ENCODE measurements at regions not wholly inside any gene's neighbourhood (a gene's known extent, or its start where the extent isn't known, plus 50 kb on each side); places are given as distances from the start of the nearest gene placed in this dataset.

DNA sequence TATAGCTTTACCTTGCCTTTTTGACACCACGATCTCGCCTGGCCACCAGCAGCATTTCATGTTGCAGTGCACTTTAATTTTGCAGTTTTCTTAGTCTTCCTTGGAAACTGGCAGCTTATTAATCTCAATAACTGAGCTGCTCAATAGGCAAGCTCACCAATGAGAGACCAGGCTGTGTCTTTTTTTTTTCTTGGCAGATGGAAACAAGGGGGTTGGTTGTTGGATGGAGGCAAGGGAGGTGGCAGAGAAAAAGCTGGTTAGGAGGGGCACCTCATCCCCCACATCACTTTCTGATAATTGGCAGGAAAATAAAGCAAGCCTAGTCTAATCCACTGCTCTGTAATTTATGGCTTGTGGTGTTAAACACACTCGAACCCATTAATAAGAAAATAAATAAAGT, 324.5 kb upstream of the WWC1 start:
- TF ChIP-seq POLR2A (IDR thresholded peaks at IDR 0.05), result no peak
- TF ChIP-seq, protein P1, sequence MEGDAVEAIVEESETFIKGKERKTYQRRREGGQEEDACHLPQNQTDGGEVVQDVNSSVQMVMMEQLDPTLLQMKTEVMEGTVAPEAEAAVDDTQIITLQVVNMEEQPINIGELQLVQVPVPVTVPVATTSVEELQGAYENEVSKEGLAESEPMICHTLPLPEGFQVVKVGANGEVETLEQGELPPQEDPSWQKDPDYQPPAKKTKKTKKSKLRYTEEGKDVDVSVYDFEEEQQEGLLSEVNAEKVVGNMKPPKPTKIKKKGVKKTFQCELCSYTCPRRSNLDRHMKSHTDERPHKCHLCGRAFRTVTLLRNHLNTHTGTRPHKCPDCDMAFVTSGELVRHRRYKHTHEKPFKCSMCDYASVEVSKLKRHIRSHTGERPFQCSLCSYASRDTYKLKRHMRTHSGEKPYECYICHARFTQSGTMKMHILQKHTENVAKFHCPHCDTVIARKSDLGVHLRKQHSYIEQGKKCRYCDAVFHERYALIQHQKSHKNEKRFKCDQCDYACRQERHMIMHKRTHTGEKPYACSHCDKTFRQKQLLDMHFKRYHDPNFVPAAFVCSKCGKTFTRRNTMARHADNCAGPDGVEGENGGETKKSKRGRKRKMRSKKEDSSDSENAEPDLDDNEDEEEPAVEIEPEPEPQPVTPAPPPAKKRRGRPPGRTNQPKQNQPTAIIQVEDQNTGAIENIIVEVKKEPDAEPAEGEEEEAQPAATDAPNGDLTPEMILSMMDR (IDR thresholded peaks at IDR 0.05), result no peak
- TF ChIP-seq POLR2AphosphoS5 (IDR thresholded peaks at IDR 0.05), result no peak

Measured in transverse colon (tissue), 4 donors.